ENCODE measurements at regions not wholly inside any gene's neighbourhood (a gene's known extent, or its start where the extent isn't known, plus 50 kb on each side); places are given as distances from the start of the nearest gene placed in this dataset.
"Not testable (repeated sequence)": the region's sequence is repeated elsewhere in the genome, so short reads cannot be mapped to it uniquely, and the experiment has no call there.

DNA sequence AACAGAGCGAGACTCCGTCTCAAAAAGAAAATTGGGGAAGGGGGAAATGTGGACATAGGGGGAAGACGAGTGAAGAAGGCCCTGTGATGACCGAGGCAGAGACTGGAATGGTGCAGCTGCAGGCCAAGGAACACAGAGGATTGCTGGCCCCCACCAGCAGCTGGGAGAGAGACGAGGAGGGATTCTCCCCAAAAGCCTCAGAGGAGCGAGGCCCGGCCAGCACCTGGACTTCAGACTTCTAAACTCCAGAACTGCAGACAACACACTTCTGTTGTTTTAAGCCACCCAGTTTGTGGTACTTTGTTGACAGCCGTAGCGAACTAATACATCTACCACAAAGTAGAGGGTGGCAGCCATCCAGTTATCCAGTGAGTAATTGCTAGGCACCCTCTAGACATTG lies 124.6 kb downstream of the ATPSCKMT start:
- DNase-seq: no peak

DNA sequence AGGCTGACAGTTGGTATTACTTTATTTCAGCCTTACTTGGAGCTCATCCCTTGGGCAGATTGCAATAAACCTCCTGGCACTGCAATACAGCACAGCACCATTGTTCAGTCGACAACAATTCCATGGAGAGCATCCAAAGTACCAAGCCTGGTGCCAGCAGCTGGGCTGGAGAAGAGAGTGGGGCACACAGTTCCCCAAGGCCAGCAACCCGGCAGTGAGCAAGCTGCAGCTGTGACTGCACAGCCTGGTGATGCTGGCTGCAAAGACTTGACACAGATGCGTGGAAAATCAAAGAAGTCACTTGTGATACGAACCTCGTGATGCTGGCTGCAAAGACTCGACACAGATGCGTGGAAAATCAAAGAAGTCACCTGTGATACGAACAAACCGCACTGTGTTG lies 125.4 kb downstream of the ATPSCKMT start:
- DNase-seq: no peak

DNA sequence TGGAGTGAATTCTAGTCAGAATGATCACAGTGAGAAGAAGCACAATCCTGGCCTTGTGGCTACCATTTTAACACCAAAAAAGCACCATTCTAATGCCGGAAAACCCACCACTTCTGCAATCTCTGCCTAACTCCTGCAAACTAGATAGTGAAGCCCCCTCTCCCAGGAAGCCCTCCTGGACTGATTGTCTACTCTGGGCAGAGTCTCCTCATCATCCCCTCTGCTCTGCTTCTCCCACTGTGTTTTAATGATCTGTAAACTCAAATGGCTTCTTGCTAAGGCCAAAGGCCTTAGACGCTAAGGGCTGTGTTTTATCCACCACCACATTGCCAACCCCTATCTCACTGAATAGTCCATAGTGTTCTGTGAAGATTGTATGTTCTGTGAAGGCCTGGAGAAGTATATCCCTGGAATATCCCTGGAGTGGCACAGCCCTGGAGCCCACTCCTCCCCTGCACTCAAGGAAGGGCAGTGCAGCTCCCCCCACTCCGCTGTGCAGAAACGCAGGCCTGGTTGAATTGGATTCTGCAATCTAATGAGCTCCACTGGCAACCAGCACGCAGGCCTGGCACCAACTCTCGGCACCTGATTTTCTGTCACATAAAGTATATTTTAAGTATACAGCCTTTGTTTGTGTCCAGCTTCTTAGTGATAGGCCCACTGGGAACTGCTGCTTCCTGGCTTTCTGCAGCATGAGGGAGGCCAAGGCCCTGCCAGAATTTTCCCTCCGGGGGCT lies 126.3 kb downstream of the ATPSCKMT start:
- no peak for DNase-seq

DNA sequence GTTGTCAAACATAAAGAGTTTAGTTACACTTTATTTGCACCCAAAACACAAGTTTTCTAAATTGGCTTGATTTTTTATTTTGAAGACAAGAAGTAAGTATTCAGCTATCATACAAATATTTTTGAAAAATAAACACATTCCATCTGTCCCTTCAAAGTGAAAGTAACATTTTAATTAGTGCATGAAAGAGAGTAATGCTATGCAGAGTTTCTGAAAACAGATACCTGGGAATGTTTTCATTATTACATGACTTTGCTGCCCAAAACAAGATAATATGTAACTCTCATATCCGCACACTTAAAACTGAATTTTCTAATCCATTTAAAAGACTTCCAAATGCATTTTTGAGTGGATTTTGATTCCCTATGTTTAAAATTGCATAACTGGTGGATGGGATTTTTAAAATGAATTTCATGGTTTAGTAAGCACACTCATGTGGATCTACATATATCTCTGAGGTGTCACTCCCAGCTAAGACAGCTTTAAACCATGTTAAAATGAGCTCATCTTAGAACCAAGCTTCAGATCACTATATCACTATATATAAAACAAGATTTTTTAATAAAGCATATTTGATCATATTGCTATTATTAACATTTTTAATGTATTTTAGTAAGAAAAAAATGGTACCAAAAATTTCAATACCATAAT lies 127.5 kb downstream of the ATPSCKMT start:
- DNase-seq: no peak

DNA sequence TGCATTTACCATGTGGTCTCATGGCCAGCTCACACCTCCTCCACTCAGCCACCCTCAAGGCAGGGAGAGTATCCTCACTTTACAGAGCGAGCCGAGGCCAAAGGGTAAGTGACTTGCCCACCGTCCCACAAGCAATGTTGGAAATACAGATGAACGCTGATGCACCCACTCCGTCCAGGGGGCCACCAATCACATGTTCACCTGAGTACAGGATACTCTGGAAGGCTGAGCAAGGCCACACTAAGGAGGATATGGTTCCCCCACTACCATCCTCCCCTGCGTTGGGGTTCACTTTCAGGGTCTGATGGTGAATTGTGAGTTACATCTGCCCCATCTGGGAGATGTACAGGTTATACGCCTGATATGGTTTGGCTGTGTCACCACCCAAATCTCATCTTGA lies 128.8 kb downstream of the ATPSCKMT start:
- no peak for DNase-seq

DNA sequence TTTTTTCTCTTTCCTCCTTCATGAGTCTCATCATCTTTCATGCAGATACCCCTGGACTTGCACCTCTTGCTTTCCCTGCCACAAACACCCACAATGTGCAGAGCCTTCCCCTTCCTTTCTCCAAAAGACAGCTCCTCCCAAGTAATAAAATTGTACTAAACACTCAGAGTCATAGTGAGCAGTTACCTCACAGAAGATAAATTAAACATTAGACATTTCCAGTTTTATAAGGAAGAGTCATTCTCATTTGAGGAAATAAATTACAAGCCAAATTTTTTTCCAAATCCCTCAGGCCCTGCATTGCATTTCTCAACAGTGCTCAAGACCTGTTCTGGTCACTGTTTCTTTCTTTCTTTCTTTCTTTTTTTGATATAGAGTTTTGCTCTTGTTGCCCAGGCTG lies 131.5 kb downstream of the ATPSCKMT start:
- DNase-seq: no peak

DNA sequence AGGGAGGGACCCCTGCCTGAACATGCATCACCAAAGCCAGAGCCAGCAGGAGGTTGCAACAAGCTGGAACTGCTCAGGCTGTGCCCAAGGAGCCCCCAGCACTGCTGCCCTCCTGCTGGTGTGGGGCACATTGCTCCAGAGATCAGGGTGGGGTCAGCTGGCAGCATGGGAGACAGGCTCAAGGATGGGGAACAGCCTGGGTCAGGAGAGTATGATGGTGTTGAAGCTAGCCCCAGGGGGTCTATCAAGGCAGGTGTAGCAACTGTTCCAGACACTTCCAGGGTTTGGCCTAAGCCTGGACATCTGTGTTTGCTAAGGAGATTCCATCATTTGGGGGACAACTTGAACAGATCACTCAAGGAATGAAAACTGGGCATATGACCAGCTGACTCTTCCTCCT lies 133.1 kb downstream of the ATPSCKMT start:
- DNase-seq: no peak

DNA sequence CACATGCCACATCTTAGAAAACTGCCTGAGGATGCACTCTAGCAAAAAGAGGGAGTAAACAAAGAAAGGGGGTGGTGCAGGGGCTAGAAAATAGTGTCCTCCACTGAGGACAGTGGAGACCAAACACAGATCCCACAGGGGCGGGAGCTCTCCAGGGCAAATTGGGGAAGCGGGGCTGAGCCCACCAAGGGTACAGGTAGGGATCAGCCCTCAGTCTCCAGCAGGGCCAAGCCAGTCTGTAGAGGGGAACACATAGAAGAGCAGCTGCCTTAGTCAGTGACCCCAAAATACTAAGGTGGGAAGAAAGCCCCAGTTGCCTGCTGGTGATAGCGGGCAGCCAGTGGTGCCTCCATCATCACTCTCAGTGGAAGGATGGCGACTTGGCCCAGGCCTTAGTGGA lies 134.0 kb downstream of the ATPSCKMT start:
- DNase-seq: no peak

DNA sequence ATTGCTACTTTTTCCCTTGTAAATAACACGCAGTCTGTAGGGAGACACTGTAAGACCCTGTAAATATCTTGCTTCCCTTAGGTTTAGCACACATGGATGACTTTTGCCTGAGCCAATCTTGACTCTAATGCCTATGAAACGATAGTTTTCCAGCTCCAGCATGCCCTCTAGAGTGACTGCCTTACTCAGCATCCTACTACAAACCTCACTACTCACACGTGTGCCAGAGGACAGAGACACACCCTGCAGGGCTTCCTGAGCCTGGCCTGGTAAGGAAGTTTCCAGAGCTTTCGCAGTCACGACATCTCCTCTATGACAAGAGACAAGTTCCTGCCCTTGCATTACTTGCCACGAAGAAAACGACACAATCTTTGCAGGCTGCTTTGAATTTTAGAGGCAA lies 138.1 kb downstream of the ATPSCKMT start:
- DNase-seq: no peak

DNA sequence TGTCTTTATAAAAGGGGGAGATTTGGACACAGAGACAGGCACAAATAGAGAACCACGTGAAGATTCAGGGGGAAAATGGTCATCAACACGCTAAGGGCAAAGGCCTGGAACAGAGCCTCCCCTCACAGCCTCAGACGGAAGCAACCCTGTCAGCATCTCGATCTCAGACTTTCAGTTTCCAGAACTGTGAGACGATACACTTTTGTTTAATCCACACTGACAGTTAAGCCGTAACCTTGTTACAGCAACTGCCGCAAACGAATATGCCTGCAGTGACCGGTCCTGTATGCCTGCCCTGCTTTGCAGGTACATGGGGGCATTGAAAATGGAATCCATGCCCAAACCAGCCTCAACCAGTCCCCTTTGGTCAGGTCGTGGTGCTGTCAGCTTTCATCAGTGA lies 139.5 kb downstream of the ATPSCKMT start:
- DNase-seq: no peak

DNA sequence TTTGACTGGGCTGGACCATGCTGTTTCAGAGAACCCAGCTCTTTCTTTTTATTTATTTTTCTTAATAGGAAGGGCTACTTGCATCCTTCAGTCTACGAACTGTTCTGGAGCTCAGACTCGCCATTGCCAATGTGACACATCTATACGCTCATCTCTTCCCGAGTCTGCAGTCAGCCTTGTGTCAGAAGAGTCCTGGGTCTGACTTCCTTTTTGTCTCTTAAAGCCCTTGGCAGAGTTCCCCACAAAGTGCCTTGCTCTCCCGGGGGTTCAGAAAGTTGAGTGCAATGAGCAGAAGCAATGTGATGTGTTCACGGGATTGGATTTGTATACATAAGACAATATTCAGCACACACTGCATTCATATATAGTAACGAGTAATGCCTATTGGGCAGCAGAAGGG lies 140.4 kb downstream of the ATPSCKMT start:
- DNase-seq: no peak

DNA sequence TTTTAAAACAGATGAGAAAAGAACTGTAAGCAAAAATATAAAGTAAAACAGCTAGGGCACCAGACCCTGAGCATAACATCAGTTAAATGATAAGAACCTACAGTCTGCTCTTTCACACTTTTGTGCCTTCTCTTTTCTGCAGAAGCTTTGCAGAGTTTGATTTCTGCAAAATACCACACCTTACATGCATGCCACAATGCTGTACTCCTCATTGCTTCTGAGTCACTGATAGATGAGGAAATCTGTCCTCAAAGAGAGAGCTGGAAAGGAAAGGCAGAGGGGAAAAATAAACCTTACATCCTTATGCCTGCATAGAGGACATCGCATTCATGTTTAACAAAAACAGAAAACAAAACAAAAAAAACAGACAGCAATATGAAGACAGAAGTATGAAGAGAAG lies 142.9 kb downstream of the ATPSCKMT start:
- no peak for DNase-seq

DNA sequence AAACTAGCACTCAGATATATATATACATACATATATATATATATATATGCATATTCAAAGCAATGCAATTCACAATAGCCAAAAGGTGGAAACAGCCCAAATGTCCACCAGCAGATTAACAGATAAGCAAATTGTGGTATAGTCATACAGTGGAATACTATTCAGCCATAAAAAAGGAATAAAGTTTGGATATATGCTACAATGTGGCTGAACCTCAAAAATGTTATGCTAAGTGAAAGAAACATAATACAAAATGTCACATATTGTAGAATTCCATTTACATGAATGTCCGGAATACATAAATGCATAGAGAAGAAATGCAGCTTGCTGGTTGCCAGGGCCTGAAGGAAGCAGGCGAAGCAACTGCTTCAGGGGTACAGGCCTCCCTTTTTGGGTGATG lies 143.4 kb downstream of the ATPSCKMT start:
- DNase-seq: no peak

DNA sequence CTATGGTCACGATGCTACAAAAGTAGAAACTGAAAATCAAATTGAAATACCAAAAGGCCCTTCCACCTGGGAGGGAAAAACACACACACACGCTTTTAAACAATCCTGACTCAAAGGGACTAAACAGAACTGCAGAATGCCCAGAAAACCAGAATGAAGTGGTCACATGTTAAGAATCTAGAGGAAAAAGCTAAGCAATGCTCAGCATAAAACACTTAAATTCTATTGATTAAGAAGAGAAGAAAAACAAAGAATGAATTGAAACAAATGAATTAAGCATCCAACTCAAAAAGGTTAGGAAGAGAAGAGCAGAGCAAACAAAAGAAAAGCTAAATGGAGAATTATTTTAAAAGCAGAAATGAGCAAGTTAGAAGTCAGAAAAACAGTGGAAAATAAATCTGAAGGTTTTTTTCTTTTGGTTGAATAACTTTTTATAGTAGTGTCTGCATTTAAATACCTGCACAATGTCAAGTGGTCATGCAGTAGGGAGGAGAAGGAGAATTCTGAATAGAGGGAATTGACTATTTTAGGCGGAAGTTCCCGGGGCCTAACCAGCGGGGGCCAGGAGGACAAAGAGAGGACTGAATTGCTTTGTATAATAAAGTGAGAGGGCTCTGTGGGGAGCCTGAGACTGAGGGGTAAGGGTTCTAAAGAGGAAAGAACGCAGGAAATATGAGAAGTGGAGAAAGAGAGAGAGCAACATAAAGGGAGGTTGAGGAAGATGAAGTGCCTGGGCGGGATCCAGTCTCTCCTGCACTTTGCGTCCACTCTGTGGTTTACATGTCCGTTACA lies 146.8 kb downstream of the ATPSCKMT start:
- peak; percentile 41 for DNase-seq

DNA sequence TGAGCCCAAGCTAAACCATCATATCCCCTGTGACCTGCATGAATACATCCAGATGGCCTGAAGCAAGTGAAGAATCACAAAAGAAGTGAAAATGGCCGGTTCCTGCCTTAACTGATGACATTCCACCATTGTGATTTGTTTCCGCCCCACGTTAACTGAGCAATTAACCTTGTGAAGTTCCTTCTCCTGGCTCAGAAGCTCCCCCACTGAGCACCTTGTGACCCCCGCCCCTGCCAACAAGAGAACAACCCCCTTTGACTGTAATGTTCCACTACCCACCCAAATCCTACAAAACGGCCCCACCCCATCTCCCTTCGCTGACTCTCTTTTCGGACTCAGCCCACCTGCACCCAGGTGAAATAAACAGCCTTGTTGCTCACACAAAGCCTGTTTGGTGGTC lies 147.5 kb downstream of the ATPSCKMT start:
- not testable (repeated sequence) for DNase-seq

DNA sequence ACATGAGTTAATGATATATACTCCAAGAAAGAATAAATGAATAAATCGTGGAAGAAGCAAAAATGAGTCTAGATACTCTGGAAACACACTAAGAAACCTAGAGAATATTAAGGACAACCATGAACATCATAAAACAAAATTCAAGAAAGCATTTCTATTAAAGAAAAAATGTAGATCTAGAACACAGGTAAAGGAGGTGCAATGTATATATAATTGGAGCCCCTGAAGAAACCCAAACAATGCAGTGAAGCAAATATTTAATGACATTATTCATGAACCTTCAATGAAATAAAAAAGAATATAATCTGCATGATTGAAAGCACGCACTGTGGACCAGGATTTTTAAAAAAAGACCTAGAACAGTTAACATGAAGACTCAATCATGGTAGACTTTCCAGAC lies 150.1 kb downstream of the ATPSCKMT start:
- no peak for DNase-seq

DNA sequence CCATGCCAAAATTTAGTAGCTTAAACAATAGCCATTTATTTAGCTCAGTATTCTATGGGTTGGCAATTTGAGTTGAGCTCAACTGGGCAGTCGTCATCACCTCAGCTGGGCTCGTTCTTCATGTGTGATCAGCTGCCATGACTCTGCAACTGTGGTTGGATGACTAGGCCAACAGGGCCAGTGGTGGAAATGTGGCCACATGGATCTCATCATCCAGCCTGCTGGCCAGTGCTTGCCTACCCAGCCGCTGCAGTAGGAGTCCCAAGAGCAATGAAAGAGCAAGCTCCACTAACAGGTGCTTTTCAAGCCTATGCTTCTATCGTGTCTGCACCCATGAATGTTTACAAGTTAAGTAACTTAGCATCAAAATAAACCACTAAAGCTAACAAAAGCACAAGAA lies 158.0 kb downstream of the ATPSCKMT start:
- DNase-seq: no peak

DNA sequence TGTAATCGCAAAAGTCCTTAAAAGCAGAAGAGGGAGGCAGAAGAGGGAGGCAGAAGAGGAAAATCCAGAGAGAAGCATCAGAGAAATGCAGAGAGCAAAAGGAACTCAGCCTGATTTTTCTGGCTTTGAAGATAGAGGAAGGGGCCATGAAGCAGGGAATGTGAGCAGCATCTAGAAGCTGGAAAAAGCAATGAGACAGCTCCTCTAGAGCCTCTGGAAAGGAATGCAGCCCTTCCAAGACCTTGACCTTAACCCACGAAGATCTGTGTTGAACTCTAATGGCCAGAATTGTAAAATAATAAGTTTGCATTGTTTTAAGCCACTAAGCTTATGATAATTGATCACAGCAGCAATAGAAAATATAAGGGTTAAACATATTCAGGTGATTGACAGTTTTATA lies 159.6 kb downstream of the ATPSCKMT start:
- no peak for DNase-seq

DNA sequence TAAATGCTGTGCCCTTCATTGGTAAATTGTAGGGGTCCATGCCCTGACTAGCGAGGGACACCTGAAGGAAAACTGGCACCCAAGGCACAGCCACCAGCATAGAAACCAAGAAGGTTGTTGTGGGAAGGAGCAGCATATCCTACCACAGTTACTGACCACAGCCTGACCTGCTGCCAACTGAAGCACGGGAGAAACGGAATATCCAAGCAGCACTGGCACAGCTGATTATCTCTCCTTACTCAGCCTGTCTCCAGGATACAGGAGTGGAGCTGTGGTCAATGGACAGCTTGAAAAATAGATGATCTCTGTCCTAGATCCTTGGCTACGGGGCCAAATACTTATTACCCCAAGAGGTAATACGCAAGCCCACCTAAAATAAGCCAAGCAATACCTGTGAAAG lies 164.5 kb downstream of the ATPSCKMT start:
- no peak for DNase-seq

DNA sequence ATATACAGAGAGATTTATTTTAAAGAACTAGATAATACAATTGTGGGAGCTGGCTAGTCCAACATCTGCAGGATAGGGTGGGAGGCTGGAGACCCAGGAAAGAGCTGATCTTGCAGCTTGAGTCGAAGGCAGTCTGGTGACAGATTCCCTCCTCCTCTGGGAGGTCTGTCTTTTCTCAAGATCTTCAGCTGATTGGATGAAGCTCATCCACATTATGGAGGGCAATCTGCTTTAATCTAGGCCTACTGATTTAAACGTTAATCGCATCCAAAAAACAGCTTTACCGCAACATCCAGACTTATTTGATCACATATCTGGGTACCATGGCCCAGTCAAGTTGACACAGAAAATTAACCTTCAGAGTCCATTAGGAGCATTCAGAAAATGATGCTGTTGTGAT lies 168.1 kb downstream of the ATPSCKMT start:
- no peak for DNase-seq

DNA sequence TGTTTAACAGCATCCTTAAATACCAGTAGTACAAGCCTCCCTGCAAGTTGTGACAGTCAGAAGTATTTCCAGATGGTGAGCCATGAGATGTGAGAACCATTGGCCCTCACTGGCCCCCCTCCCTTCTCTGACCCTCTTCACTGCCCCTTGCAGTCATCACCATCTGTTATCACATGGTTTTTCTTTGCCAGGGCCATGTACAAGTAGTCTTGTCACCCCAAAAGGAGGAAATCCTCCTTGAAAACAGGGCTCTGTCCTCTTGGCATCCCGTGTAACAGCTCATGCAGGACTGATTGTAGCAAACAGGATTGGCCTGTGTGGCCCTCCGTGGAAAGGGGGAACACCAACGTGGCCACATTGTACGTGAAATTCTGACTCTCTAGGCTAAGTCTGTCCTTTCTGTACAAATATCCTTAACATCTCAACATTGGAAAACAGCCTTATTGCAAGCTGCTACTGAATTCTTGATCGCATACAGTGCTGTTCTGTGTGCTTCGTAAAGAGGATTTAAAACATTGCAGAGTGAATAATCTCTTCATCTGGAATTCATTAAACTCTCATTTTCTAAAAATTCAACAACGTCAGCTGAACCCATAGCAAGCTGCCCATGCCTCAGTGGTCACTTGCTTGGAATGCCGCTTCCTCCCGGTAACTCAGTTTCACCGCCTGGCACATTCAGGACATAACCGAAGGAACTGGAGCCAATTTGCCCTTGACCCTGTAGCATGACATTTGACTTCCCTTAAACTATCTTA lies 171.7 kb downstream of the ATPSCKMT start:
- no peak for DNase-seq

DNA sequence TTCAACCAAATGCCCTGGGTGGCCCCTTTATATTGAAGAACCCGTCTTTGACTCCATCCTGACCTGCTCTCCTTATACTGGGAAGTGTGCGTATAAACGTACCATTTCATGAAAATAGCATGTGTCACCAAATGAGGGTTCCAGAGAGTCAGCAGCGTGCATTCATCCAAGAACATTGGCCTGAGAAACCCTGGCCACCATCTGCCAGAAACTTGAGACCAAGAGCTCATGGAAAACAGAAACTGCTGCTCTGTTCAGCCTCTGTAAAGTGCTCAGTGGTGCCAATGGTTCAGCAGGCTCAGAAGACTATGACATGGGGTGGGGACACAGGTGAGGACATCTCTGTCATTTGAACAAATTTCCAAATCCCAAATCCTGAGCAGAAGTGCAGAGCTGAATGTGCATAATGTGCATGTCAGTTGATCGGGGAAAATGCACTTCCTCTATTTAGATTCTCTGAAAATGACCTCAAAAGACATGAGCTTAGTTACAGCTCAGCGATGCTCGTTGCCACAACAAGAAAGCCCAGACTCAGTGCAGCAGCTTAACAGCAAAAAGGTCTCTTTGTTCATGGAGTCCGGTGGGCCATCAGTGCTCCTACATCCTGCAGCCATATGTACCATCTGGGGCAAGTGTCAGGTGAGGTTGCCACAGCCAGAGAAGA lies 176.1 kb downstream of the ATPSCKMT start:
- no peak for DNase-seq

Measured in DMS79 treated with DMSO at 0.1 percent for 48 hours (cell line).